PC-9 (cell line): ENCODE measurements at regions not wholly inside any gene's neighbourhood (a gene's known extent, or its start where the extent isn't known, plus 50 kb on each side); places are given as distances from the start of the nearest gene placed in this dataset.

Source experiments
- BruUV-seq: library from RNA; stranded (reverse); fragments of 400-500 nt; replicated peaks from 2 replicates; lab custom pipeline; 2021; lab: Mats Ljungman, UMichigan
- CTCF ChIA-PET: fragments of 300-600 bp; sonication (Branson Sonifier 250); formaldehyde crosslinking; loops from one replicate; lab custom pipeline; 2022; ENCODE audit warnings: antibody characterized with exemption; lab: Charles Lee
- POLR2A ChIA-PET: fragments of 300-600 bp; sonication (Branson Sonifier 250); formaldehyde crosslinking; loops from one replicate; lab custom pipeline; 2022; ENCODE audit warnings: antibody characterized with exemption; ENCODE audit not compliant: unreplicated experiment; lab: Charles Lee
- DNase-seq, 2 experiments: peaks; one replicate each; pipeline versions ENCODE4 v3.0.0 to v3.0.0-alpha.2; 2015 to 2022; ENCODE audit warnings: mixed read lengths in 1 of 2
- H2AFZ ChIP-seq: fragments of 200-600 bp; sonication (generic); 2 replicates; pipeline ENCODE4 v1.8.1; 2017; ENCODE audit warnings: antibody characterized with exemption
- H3F3A ChIP-seq: fragments of 200-600 bp; sonication (generic); 2 replicates; pipeline ENCODE4 v1.8.1; 2017; ENCODE audit warnings: antibody characterized with exemption, mild to moderate bottlenecking, low read depth; ENCODE audit not compliant: insufficient read depth
- H3K27ac ChIP-seq: fragments of 200-600 bp; sonication (generic); 2 replicates; pipeline ENCODE4 v1.6.1; 2016; ENCODE audit warnings: mixed run types
- H3K27me3 ChIP-seq: fragments of 200-600 bp; sonication (generic); 2 replicates; pipeline ENCODE4 v1.6.1; 2016; ENCODE audit warnings: low read depth, mixed run types; ENCODE audit not compliant: insufficient read depth
- H3K36me3 ChIP-seq: fragments of 200-600 bp; sonication (generic); 2 replicates; pipeline ENCODE4 v1.6.1; 2016; ENCODE audit warnings: low read depth, mixed run types
- H3K4me1 ChIP-seq: fragments of 200-600 bp; sonication (generic); replicated peaks from 2 replicates; pipeline ENCODE4 v1.6.1; 2016; ENCODE audit warnings: mixed run types; ENCODE audit not compliant: insufficient read depth
- H3K4me2 ChIP-seq: fragments of 200-600 bp; sonication (generic); 2 replicates; pipeline ENCODE4 v1.6.1; 2017; ENCODE audit warnings: mixed run types
- H3K4me3 ChIP-seq: fragments of 200-600 bp; sonication (generic); 2 replicates; pipeline ENCODE4 v1.6.1; 2016; ENCODE audit warnings: mixed run types
- H3K79me2 ChIP-seq: fragments of 200-600 bp; sonication (generic); 2 replicates; pipeline ENCODE4 v1.6.1; 2017; ENCODE audit warnings: low read depth, mixed run types
- H3K9me2 ChIP-seq: fragments of 200-600 bp; sonication (generic); 2 replicates; pipeline ENCODE4 v1.8.1; 2017; ENCODE audit warnings: mild to moderate bottlenecking; ENCODE audit not compliant: insufficient read depth
- H3K9me3 ChIP-seq: fragments of 200-600 bp; sonication (generic); 2 replicates; pipeline ENCODE4 v1.8.1; 2016; ENCODE audit warnings: low read depth; ENCODE audit not compliant: insufficient read depth
- H4K20me1 ChIP-seq: fragments of 200-600 bp; sonication (generic); 2 replicates; pipeline ENCODE4 v1.8.1; 2017; ENCODE audit not compliant: insufficient read depth
- EZH2 ChIP-seq: fragments of 200-600 bp; sonication (generic); IDR thresholded peaks from 2 replicates; pipeline ENCODE4 v1.8.0; 2017; ENCODE audit warnings: antibody characterized with exemption, low read depth
- intact Hi-C: fragments of 100-400 bp; cut with micrococcal nuclease; formaldehyde crosslinking; loops from one replicate; pipeline ENCODE4 v1.10.0; 2022; ENCODE audit not compliant: unreplicated experiment
- TF ChIP-seq, protein P1 (sequence below): fragments of 200-600 bp; sonication (generic); conservative IDR thresholded peaks from 2 replicates; pipeline ENCODE4 v1.6.1; 2017; ENCODE audit warnings: mixed run types, antibody characterized with exemption, mild to moderate bottlenecking, moderate library complexity

DNA sequence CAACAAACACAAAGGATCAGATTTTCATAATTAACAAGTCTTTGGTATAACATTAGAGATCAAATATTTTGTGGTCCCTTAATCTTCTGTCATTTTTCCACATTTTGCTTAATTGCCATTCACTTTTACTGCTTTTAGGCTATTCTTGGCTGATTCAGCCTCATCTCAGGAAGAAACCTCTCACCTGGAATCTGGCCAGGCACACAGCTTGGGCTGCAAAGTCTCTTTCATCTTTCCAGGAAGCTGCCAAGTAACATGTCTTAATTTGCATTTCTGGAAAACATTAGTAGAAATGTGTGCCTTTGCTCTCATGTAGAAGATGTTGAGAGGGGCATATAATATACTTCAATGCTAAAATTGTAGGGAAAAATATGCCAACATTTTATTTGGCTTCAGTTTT is 174.2 kb upstream of the STEAP4 start:
- Histone ChIP-seq H3K27ac (no peak overlapping the region), H3K4me2 (no peak overlapping the region), H3K9me3 (0 out of 2 replicates have a peak, but pooled peaks cover 3% of the 10 kb centered on the region), H3K27me3 (no peaks in the 10 kb centered on the region), H3K9me2 (no peaks in the 10 kb centered on the region), H3K79me2 (no peaks in the 10 kb centered on the region), H3K4me3 (no peak overlapping the region), H4K20me1 (no peaks in the 10 kb centered on the region), H3K36me3 (no peaks in the 10 kb centered on the region), H2AFZ (no peak overlapping the region), H3F3A (no peaks in the 10 kb centered on the region), H3K4me1 (no peaks in the 10 kb centered on the region)
- intact Hi-C loops, result no loop called here
- no TSS peak for BruUV-seq
- ChIA-PET POLR2A (no interaction called here), CTCF (no interaction called here)
- peak in 1 of 2 experiments; percentile 13 for DNase-seq
- TF ChIP-seq, protein P1, sequence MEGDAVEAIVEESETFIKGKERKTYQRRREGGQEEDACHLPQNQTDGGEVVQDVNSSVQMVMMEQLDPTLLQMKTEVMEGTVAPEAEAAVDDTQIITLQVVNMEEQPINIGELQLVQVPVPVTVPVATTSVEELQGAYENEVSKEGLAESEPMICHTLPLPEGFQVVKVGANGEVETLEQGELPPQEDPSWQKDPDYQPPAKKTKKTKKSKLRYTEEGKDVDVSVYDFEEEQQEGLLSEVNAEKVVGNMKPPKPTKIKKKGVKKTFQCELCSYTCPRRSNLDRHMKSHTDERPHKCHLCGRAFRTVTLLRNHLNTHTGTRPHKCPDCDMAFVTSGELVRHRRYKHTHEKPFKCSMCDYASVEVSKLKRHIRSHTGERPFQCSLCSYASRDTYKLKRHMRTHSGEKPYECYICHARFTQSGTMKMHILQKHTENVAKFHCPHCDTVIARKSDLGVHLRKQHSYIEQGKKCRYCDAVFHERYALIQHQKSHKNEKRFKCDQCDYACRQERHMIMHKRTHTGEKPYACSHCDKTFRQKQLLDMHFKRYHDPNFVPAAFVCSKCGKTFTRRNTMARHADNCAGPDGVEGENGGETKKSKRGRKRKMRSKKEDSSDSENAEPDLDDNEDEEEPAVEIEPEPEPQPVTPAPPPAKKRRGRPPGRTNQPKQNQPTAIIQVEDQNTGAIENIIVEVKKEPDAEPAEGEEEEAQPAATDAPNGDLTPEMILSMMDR, result no peak
- no peak for TF ChIP-seq EZH2

DNA sequence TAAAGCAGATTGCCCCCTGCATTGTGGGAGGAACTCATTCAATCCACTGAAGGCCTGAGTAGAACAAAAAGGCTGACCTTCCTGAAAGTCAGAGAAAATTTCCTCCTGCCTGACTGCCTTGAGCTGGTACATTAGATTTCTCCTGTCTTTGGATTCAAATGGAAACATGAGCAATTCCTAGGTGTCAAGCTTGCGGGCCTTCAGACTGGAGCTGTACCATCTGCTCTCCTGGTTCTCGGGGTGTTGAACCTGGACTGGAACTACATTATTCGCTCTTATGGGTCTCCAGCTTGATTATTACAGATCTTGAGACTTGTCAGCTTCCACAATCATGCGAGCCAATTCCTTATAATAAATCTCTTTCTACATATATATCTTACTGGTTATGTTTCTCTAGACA is 173.6 kb upstream of the STEAP4 start:
- ChIA-PET POLR2A (no interaction called here), CTCF (no interaction called here)
- H3K9me3 ChIP-seq, result 0 out of 2 replicates have a peak, but pooled peaks cover 3% of the 10 kb centered on the region
- H3K4me2 ChIP-seq, result no peak overlapping the region
- H3K9me2 ChIP-seq, result no peaks in the 10 kb centered on the region
- no peaks in the 10 kb centered on the region for H3K36me3 ChIP-seq
- H3K4me3 ChIP-seq, result no peak overlapping the region
- DNase-seq, result no peak
- H3F3A ChIP-seq, result no peaks in the 10 kb centered on the region
- H4K20me1 ChIP-seq, result no peaks in the 10 kb centered on the region
- H2AFZ ChIP-seq, result no peak overlapping the region
- H3K4me1 ChIP-seq, result no peaks in the 10 kb centered on the region
- H3K27ac ChIP-seq, result no peak overlapping the region
- TF ChIP-seq, protein P1, result no peak
- TF ChIP-seq EZH2, result no peak
- intact Hi-C loops, result no loop called here
- BruUV-seq, result no TSS peak
- H3K27me3 ChIP-seq, result no peaks in the 10 kb centered on the region
- no peaks in the 10 kb centered on the region for H3K79me2 ChIP-seq

DNA sequence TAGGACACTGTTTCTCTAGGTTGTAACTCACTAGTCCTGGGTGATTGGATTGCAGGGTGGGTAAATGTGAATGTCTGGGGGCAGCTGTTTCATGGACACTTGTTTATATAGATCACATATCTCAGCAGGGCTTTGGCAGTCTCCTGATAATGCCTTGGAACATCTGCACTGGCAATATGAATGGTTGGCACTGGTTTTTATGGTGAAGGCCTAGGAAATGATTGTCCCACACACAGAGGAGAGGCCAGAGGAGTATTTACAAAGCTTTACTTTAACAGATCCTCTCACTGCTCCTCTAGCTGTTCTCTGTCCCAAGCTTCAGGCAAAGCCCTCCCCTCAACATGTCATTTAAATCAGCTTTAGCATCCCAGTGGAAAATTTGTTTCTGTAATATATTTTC is 171.3 kb upstream of the STEAP4 start:
- BruUV-seq, result no TSS peak
- TF ChIP-seq EZH2, result no peak
- TF ChIP-seq, protein P1, result no peak
- no peak for DNase-seq
- Histone ChIP-seq H3K36me3 (no peaks in the 10 kb centered on the region), H3K4me2 (no peak overlapping the region), H3F3A (no peaks in the 10 kb centered on the region), H3K27me3 (no peaks in the 10 kb centered on the region), H3K27ac (no peak overlapping the region), H4K20me1 (no peaks in the 10 kb centered on the region), H3K9me2 (no peaks in the 10 kb centered on the region), H2AFZ (no peak overlapping the region), H3K4me1 (no peaks in the 10 kb centered on the region), H3K4me3 (no peak overlapping the region), H3K79me2 (no peaks in the 10 kb centered on the region), H3K9me3 (0 out of 2 replicates have a peak, but pooled peaks cover 3% of the 10 kb centered on the region)
- intact Hi-C loops, result no loop called here
- ChIA-PET POLR2A (interaction anchor here (0.7 kb wide), 1 partner anchor 703 kb away, joined by 3 read pairs; no protein-coding TSS in a partner anchor), CTCF (no interaction called here)
